BLaER1 (cell line): ENCODE measurements at regions not wholly inside any gene's neighbourhood (a gene's known extent, or its start where the extent isn't known, plus 50 kb on each side); places are given as distances from the start of the nearest gene placed in this dataset.
"Not testable (repeated sequence)": the region's sequence is repeated elsewhere in the genome, so short reads cannot be mapped to it uniquely, and the experiment has no call there.

ENCODE experiments used
- H3K27ac ChIP-seq: shearing (Covaris generic); formaldehyde crosslinking; 2 replicates; pipeline ENCODE4 v1.8.1; 2022
- H3K27me3 ChIP-seq: shearing (Covaris generic); formaldehyde crosslinking; 2 replicates; pipeline ENCODE4 v1.8.1; 2022
- H3K36me3 ChIP-seq: shearing (Covaris generic); formaldehyde crosslinking; 2 replicates; pipeline ENCODE4 v1.8.1; 2022
- H3K4me1 ChIP-seq: shearing (Covaris generic); formaldehyde crosslinking; 2 replicates; pipeline ENCODE4 v1.8.1; 2022
- H3K4me2 ChIP-seq: shearing (Covaris generic); formaldehyde crosslinking; 2 replicates; pipeline ENCODE4 v1.8.1; 2022
- H3K4me3 ChIP-seq: shearing (Covaris generic); formaldehyde crosslinking; 2 replicates; pipeline ENCODE4 v1.8.1; 2022
- H3K9ac ChIP-seq: shearing (Covaris generic); formaldehyde crosslinking; 2 replicates; pipeline ENCODE4 v1.8.1; 2022
- H3K9me3 ChIP-seq: shearing (Covaris generic); formaldehyde crosslinking; 2 replicates; pipeline ENCODE4 v1.8.1; 2022
- H4K20me1 ChIP-seq: shearing (Covaris generic); formaldehyde crosslinking; 2 replicates; pipeline ENCODE4 v1.8.1; 2022
- Cebpa-rat ChIP-seq: shearing (Covaris generic); IDR thresholded peaks from 2 replicates; pipeline ENCODE4 v1.8.1; 2022

DNA sequence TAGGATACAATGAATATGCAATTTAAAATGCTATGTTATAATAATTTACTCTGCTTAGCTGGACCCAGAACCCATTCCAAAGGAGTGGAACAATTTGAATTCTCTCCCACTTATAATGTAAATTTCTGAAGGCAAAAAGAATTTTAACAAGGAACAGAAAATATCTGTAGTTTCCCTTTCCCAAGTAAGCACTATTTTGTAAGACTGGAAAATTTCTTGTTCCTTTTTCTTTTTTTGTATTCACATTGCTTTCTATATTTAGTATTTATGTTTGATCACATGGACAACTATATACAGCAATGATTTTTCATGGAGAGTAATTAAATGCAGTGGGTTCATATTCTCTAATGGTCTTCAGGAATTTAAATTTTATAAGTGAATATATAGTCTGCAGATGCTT lies 127.4 kb downstream of the GPR85 start:
- Histone ChIP-seq H4K20me1 (no peaks in the 10 kb centered on the region), H3K4me2 (no peak overlapping the region), H3K27me3 (no peaks in the 10 kb centered on the region), H3K9ac (no peak overlapping the region), H3K4me1 (no peaks in the 10 kb centered on the region), H3K4me3 (no peak overlapping the region), H3K27ac (no peak overlapping the region), H3K36me3 (no peaks in the 10 kb centered on the region), H3K9me3 (no peaks in the 10 kb centered on the region)
- no peak for TF ChIP-seq Cebpa-rat

DNA sequence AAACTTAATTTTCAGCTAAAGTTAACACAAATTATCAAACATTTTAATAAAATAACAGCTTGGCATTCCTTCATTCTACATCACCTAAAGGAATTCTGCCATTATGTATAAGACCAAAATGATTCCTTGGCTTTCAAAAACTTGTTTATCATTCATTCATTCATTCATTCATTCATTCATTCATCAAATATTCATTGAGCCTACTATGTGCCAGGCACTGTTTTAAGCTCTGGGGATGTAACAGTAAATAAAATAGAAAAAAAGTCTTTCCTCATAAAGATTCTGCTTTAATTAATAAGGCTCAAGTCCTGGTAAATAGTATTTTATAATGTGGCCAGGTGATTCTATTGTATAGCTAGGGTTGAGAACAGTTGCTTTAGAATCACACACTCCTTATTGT lies 127.9 kb downstream of the GPR85 start:
- no peaks in the 10 kb centered on the region for H4K20me1 ChIP-seq
- H3K9me3 ChIP-seq = no peaks in the 10 kb centered on the region
- no peak overlapping the region for H3K27ac ChIP-seq
- TF ChIP-seq Cebpa-rat = no peak
- H3K27me3 ChIP-seq = no peaks in the 10 kb centered on the region
- no peak overlapping the region for H3K4me3 ChIP-seq
- no peak overlapping the region for H3K4me2 ChIP-seq
- no peaks in the 10 kb centered on the region for H3K4me1 ChIP-seq
- H3K36me3 ChIP-seq = no peaks in the 10 kb centered on the region
- H3K9ac ChIP-seq = no peak overlapping the region

DNA sequence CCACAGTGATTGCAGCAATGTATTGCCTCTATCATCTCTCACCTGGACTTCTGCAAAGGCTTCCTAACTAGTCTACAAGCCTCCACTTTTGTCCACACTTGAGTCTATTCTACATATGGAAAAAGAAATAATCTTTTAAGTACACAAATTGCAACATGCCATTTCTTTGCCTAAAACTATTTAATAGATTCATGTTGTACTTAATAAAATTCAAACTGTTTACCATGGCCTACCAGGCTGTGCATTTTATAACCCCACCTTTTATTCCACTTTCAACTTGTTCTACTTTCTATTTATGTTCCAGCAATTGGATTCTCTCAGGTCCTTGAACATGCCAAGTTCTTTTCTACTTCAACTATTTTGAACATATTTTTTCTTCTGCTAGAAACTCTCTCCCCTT lies 128.7 kb downstream of the GPR85 start:
- Histone ChIP-seq H3K9ac (no peak overlapping the region), H3K4me2 (no peak overlapping the region), H4K20me1 (no peaks in the 10 kb centered on the region), H3K27ac (no peak overlapping the region), H3K9me3 (no peaks in the 10 kb centered on the region), H3K36me3 (no peaks in the 10 kb centered on the region), H3K4me3 (no peak overlapping the region), H3K4me1 (no peaks in the 10 kb centered on the region), H3K27me3 (no peaks in the 10 kb centered on the region)
- TF ChIP-seq Cebpa-rat = no peak

DNA sequence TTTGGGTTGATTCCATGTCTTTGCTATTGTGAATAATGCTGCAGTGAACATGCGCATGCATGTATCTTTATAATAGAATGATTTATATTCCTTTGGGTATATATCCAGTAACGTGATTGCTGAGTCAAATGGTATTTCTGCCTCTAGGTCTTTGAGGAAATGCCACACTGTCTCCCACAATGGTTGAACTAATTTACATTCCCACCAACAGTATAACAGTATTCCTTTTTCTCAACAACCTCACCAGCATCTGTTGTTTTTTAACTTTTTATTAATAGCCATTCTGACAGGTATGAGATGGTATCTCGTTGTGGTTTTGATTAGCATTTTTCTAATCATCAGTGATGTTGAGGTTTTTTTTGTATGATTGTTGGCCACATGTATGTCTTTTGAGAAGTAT lies 133.6 kb downstream of the GPR85 start:
- H3K4me3 ChIP-seq, H3K9me3 ChIP-seq, H3K36me3 ChIP-seq, H3K4me1 ChIP-seq, H3K27me3 ChIP-seq, H4K20me1 ChIP-seq, H3K27ac ChIP-seq, H3K4me2 ChIP-seq, H3K9ac ChIP-seq: not testable (repeated sequence)

DNA sequence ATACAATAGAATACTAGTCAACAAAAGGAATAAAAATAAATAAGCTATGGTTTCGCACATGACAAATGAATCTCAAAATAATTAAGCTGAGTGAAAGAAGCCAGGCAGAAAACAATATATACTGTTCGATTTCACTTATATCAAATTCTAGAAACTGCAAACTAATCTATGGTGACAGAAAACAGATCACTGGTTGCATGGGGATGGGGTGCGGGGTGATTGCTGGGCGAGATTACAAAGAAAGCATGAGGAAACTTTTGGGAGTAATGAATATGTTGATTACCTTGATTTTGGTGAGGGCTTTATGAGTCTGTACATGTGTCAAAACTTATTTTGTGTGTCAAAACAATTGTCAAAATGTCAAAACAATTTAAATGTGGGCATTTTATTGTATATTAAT lies 135.6 kb downstream of the GPR85 start:
- no peaks in the 10 kb centered on the region for H3K36me3 ChIP-seq
- H3K27ac ChIP-seq = no peak overlapping the region
- H3K4me2 ChIP-seq = no peak overlapping the region
- H3K9me3 ChIP-seq = no peaks in the 10 kb centered on the region
- no peaks in the 10 kb centered on the region for H3K27me3 ChIP-seq
- no peak overlapping the region for H3K9ac ChIP-seq
- no peak overlapping the region for H3K4me3 ChIP-seq
- no peaks in the 10 kb centered on the region for H4K20me1 ChIP-seq
- H3K4me1 ChIP-seq = no peaks in the 10 kb centered on the region
- TF ChIP-seq Cebpa-rat = no peak

DNA sequence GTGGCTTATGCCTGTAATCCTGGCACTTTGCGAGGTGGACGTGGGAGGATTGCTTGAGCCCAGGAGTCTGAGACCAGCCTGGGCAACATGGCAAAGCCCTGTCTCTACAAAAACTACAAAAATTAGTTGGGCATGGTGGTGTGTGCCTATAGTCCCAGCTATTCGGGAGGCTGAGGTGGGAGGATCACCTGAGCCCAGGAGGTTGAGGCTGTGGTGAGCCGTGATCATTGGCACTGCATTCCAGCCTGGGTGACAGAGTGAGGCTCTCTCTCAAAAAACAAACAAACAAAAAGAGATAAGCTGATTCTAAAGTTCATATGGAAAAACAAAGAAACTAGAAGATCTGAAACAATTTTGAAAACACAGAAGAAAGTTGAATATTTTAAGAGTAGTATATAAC lies 136.9 kb downstream of the GPR85 start:
- not testable (repeated sequence) for H3K9me3 ChIP-seq, H3K27me3 ChIP-seq, H3K27ac ChIP-seq, H4K20me1 ChIP-seq, H3K4me2 ChIP-seq, H3K4me1 ChIP-seq, H3K9ac ChIP-seq, H3K4me3 ChIP-seq, H3K36me3 ChIP-seq

DNA sequence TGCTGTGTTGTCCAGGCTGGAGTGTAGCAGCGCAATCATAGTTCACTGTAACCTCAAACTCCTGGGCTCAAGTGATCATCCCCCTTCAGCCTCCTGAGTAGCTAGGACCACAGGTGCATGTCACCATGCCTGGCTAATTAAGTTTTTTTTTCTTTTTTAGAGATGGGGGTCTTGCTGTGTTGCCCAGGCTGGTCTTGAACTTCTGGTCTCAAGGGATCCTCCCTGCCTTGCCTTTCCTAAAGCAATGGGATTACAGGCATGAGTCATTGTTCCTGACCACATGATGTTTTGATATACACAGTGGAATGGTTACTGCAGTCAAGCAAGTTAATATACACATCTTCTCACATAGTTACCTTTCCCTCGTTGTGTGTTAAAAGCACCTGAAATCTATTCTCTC lies 140.3 kb downstream of the GPR85 start:
- no peaks in the 10 kb centered on the region for H3K36me3 ChIP-seq
- H3K4me2 ChIP-seq = no peak overlapping the region
- no peak for TF ChIP-seq Cebpa-rat
- no peaks in the 10 kb centered on the region for H4K20me1 ChIP-seq
- no peak overlapping the region for H3K9ac ChIP-seq
- no peak overlapping the region for H3K27ac ChIP-seq
- H3K4me3 ChIP-seq = no peak overlapping the region
- no peaks in the 10 kb centered on the region for H3K4me1 ChIP-seq
- no peaks in the 10 kb centered on the region for H3K27me3 ChIP-seq
- no peaks in the 10 kb centered on the region for H3K9me3 ChIP-seq

DNA sequence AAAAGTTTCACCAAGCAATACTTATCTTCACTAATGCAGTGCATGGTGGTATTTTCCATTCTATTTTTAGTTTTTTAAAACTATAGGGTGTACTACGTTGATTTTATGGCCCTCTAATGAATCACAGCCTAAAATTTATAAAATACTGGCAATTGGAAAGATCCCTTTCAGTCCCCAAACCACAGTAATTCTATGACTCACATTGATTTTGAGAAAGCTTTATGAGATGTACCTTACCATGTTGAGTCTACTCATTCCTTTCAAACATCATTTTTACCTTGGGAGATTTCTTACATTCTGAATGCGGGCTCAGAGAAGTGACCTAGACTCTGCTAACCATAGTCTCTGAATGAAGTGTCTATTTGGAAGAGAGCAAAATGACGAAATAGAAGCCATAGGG lies 141.6 kb downstream of the GPR85 start:
- H3K4me3 ChIP-seq = no peak overlapping the region
- peaks cover 6% of the 10 kb centered on the region for H3K4me1 ChIP-seq
- no peak overlapping the region for H3K4me2 ChIP-seq
- no peaks in the 10 kb centered on the region for H3K9me3 ChIP-seq
- TF ChIP-seq Cebpa-rat = no peak
- no peak overlapping the region for H3K27ac ChIP-seq
- H3K9ac ChIP-seq = no peak overlapping the region
- H3K36me3 ChIP-seq = no peaks in the 10 kb centered on the region
- H3K27me3 ChIP-seq = no peaks in the 10 kb centered on the region
- no peaks in the 10 kb centered on the region for H4K20me1 ChIP-seq

DNA sequence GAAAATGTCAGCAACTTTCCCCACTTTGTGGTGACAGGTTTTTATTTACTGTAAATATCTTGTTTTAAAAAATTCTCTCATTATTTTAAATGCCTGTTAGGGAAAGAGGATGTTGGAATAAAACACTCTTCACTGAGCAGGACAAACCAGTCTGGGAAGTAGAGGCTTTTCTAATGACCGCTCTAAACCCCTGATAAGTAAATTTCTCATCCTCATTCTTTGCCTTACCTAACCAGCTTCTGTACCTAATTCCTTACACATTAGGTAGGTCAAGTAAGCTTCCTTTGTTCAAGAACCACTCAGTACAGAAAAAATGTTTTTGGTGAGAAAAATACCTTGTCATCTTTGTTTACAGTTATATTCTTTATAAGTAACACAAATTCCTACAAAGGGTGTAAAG lies 143.6 kb downstream of the GPR85 start:
- H3K9me3 ChIP-seq = no peaks in the 10 kb centered on the region
- no peaks in the 10 kb centered on the region for H3K27me3 ChIP-seq
- H3K9ac ChIP-seq = no peak overlapping the region
- TF ChIP-seq Cebpa-rat = no peak
- no peak overlapping the region for H3K27ac ChIP-seq
- H3K4me1 ChIP-seq = peaks cover 15% of the 10 kb centered on the region
- no peaks in the 10 kb centered on the region for H3K36me3 ChIP-seq
- H3K4me2 ChIP-seq = no peak overlapping the region
- peaks cover 11% of the 10 kb centered on the region for H4K20me1 ChIP-seq
- H3K4me3 ChIP-seq = no peak overlapping the region

DNA sequence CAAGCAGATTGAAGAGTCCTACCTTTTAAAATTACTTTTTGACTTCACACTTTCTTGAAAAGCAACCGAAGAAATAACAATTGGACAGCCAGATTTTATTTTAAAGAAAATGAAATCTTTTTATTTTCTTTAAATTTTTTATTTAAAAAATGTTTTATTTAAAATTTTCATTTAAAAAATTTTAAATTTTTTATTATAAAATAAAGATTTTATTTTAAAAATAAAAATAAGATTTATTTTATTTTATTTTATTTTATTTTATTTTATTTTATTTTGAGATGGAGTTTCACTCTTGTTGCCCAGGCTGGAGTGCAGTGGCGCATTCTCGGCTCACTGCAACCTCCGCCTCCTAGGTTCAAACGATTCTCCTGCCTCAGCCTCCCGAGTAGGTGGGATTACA lies 144.5 kb downstream of the GPR85 start:
- H3K9ac ChIP-seq, H3K36me3 ChIP-seq, H3K4me3 ChIP-seq, H3K27me3 ChIP-seq, H3K4me2 ChIP-seq, H3K9me3 ChIP-seq, H3K27ac ChIP-seq: not testable (repeated sequence)
- Histone ChIP-seq H4K20me1 (peaks cover 19% of the 10 kb centered on the region), H3K4me1 (peaks cover 24% of the 10 kb centered on the region)

DNA sequence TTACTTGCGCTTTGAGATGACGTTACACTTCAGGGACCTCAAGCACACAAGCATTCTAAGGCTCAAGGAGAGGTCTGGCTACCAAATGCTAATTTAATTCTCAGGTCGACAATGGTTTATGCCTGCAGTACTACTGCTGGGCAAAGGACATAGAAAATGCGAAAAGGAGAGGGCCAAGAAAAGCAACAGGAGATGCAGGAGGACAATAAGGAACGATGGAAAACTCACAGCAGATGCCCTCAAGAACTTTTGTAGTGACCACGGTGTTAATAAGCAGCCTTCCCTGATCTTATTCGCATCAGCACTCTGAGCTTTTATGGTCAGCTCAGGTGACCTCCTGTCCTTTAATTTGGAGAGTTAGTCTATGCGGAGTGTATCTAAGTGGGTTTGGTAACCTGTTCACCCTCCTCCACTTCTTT lies 146.3 kb downstream of the GPR85 start:
- no peaks in the 10 kb centered on the region for H3K27me3 ChIP-seq
- TF ChIP-seq Cebpa-rat = no peak
- peaks cover 25% of the 10 kb centered on the region for H3K4me1 ChIP-seq
- H3K9ac ChIP-seq = peak overlapping the region; percentile 75
- peak overlapping the region; percentile 86 for H3K4me2 ChIP-seq
- peaks cover 4% of the 10 kb centered on the region; the same call in 1 of the 2 replicates for H3K36me3 ChIP-seq
- no peaks in the 10 kb centered on the region for H3K9me3 ChIP-seq
- H3K27ac ChIP-seq = peak overlapping the region; percentile 66
- peaks cover 31% of the 10 kb centered on the region for H4K20me1 ChIP-seq
- peak overlapping the region; percentile 93 for H3K4me3 ChIP-seq
